Kidney tubule cell (primary cell): ENCODE measurements at regions not wholly inside any gene's neighbourhood (a gene's known extent, or its start where the extent isn't known, plus 50 kb on each side); places are given as distances from the start of the nearest gene placed in this dataset.
"Not testable (repeated sequence)": the region's sequence is repeated elsewhere in the genome, so short reads cannot be mapped to it uniquely, and the experiment has no call there.

ENCODE experiments used
- DNase-seq: peaks from one replicate; pipeline ENCODE4 v3.0.0-alpha.2; 2018; ENCODE audit warnings: low spot score

DNA sequence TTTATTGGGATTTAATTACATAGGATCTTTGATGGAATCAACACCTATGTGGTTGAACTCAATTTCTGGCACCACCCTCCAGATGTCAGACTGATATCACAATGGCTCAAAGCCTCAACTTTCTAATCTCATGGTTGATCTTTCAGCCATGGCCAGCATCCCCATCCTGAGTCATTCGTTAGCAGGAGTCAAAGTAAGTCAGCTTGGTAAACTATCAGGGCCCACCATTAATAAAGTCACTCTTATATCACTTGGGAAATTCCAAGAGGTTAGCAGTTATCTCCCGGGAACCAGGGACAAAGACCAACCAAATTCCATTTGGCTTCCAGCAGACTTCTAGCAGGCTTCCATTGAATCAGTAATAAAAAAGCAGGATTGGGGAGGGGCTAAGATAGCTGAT lies 50.7 kb upstream of the TNFSF4 start:
- peak; percentile 33 for DNase-seq

DNA sequence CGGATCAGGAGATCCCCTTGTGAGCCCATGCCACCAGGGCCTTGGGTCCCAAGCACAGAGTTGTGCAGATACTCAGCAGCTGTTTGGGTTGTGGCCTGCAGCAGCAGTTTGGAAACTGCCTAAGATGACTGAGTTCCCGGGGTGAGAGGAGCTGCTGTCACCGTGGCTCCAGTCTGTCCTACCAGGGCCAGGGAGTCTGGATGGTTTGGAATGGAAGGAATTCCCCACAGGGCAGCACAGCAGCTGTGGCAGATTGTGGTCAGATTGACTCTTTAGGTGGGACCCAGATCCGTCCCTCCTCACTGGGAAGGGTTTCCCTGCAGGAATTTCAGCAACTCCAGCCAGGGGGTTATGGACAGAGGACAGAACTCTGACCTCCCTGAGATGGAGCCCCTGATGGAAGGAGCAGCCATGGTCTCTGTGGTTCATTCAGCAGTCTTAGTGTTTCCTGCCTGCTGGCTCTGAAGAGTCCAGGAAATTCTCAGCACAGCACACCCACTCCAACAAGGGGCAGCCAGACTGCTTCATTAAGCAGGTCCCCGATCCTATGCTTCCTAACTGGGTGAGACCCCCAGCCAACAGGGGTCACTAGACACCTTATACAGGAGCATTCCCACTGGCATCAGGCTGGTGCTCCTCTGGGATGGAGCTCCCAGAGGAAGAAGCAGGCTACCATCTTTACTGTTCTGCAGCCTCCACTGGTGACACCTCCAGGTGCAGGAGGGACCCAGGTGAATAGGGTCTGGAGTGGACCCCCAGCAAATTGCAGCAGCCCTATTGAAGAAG lies 51.5 kb upstream of the TNFSF4 start:
- DNase-seq = peak; percentile 3

DNA sequence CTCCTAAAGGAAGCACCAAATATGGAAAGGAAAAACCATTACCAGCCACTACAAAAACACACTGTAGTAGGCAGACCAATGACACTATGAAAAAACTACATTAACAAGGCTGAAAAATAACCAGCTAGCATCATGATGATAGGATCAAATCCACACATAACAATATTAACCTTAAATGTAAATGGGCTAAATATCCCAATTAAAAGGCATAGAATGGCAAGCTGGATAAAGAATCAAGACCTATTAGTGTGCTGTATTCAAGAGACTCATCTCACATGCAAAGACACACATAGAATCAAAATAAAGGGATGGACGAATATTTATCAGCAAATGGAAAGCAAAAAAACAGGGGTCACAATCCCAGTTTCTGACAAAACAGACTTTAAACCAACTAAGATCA lies 53.2 kb upstream of the TNFSF4 start:
- not testable (repeated sequence) for DNase-seq

DNA sequence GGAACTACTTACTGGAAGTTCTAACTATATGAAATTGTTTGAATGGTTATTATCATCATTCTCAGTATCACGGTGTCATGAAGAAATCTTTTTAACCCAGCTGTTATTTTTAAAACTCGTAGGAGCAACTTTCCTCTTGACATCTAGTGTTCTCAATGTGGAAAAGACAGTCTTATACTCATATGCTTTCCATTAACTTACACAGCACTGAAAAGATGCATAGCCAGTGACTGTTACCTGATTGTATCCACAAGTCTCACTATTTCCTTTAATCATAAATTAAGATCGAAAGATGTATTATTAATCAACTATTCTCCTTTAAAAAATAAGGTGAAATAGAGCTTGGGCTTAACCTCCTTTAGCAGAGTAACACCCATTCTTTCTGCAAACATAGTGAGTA lies 59.7 kb upstream of the TNFSF4 start:
- no peak for DNase-seq

DNA sequence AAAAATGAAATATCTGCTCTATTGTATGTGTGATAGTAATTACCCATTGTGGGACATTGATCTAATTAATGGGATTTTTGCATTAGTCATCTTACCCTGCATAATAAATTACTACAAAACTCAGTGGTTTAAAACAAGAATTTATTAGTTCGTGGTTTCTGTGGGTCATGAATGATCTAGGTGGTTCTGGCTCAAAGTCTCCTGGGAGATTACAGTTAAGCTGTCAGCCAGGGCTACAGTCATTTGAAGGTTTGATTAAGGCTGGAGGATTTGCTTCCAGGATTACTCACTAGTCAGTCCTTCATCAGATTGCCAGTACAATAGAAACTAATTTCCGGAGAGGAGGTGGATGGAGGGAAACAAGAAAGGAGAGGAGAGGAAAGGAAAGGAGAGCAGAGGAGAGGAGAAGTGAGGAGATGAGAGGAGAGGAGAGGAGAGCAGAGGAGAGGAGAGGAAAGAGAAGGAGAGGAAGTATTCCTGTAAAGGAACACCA lies 60.4 kb upstream of the TNFSF4 start:
- peak; percentile 66 for DNase-seq

DNA sequence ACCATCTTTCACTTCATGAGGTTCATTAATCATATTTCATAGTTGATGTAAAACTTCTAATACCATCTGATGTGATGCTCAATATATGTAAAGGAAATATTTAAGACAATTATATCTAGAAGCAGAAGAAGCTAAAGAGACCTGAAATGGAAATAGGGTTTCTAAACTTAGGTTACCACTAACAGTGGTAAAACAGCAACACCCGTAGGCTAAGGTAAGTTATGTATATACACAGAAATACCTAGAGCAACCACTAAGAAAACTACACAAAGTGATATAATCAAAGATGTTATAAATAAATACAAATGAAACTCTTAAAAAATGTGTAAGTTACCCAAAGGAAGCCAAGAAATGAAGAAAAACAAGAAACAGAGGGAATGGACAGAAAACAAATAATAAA lies 61.1 kb upstream of the TNFSF4 start:
- no peak for DNase-seq

DNA sequence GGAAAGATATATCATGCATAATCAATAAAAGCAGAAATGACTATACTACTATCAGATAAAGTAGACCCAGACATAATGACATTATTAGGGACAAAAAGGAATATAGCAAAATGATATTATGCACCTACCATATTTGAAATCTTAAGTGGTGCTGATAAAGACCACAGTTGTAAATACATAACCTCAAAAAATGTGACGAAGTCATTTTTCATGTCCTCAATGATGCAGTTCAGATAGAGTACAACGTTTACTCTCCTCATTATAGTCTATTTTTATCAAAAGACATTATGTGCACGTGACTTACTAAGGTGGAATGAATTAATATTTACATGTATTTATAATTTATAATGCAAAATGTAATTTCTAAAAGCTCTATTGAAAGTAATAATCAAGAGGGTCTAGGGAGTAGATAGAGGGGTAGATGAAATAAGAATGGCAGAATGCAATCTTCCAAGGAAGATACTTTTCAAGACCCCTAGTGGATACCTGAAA lies 61.7 kb upstream of the TNFSF4 start:
- DNase-seq = no peak

DNA sequence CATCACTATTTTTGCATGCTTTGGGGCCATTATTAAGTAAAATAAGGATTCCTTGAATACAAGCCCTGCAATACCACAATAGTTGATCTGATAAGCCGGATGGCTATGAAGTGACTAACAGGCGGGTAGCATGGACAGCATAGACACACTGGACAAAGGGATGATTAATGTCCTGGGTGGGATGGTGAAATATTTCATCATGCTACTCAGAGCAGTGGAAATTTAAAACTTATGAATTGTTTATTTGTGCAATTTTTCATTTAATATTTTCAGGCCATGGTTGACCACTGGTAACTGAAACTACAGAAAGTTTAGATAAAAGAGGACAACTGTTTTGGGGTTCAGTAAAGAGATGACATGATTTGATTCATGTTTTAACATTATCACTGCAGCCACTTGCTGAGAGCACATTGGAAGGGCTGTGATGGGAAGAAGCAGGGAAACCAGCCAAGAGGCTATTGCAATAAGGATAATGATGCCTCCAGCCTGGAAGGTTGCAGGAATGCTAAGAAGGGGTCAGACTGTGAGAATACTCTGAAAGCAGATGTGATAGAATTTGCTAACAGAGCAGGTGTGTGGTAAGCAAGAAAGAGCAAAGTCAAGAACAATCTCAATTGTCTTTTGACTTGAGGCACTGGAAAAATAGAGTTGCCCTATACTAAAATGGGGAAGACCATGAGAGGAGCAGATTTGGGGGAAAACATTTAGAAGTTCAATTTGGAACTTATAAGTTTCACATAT lies 62.5 kb upstream of the TNFSF4 start:
- DNase-seq = peak; percentile 65

DNA sequence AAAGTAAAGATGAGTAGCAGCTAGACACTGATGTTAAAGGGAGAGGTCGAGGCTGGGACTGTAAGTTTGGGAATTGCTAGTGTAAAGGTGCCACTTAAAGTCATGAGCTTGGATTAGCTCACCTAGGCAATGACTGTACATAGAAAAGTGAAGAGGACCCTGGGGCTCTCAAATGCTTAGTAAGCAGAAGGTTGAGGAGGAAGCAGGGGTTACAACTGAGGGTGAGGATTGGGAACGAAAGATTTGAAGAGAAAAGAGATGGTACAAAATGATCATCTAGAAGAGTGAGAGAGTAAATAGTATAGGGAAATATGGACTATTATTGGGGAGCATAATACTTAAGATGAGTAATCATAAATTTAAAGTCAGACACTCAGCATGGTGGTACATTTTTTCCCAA lies 63.1 kb upstream of the TNFSF4 start:
- no peak for DNase-seq

DNA sequence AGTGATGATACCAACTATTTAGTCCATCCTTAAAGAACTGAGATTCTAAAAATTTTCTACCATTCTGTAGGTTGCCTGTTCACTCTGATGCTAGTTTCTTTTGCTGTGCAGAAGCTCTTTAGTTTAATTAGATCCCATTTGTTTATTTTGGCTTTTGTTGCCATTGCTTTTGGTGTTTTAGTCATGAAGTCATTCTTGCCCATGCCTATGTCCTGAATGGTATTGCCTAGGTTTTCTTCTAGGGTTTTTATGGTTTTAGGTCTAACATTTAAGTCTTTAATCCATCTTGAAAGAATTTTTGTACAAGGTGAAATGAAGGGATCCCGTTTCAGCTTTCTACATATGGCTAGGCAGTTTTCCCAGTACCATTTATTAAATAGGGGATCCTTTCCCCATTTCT lies 63.9 kb upstream of the TNFSF4 start:
- DNase-seq = not testable (repeated sequence)

DNA sequence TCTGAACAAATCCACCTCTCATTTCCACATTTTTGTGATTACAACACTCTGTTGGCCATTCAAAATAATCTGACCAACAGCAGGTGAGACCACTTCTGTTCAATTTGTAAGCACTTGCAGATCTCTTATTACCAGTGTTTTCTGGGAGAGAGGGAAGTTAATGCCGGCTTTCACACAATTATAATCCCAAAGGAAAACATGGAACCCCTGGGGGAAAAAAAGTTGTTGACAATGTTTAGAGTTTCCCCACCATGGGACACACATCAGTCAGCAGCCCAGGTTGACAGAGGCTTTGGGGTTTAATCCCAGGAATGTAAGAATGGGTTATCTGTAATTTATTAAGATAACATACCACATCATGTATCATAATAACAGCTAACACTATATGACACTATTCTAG lies 68.4 kb upstream of the TNFSF4 start:
- DNase-seq = no peak

DNA sequence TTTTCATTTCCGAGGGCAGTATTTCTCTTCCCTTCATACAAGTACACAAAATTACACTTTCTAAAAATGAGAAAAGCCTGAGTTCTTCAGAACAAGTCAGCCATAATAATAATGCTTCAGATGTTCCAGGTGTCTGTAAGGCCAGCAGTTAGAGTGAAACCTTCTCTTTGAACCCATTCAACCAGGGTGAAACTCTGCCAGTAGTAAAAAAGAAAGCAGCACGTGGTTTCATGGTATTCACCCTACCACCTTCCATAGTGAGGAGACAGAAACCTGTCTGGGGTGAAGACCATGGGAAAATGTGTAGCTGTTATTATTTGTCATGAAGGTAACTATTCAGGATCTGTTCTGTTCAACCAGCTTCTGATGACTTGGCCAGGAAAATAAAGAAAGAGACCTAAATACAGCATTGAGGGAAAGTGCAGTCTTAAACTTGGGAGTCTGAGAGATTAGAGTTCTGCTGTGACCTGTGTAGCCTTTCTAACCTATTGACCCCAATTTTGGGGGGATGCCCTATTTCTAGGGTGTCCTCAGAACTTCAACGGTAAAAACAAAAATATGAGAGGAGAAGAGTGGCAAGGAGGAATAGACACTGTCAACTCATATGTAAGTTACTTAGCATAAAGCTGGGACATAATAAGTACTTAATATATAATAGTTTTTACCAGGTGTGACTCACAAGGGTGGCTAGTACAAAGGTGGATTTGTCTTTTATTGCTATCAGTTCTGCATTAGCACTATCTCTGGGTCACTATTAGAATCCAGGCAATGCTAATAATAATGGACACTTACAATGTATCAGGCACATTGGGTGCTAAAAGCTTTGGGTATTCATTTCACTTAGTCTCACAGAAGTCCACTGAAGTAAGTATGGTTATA lies 70.0 kb upstream of the TNFSF4 start:
- no peak for DNase-seq

DNA sequence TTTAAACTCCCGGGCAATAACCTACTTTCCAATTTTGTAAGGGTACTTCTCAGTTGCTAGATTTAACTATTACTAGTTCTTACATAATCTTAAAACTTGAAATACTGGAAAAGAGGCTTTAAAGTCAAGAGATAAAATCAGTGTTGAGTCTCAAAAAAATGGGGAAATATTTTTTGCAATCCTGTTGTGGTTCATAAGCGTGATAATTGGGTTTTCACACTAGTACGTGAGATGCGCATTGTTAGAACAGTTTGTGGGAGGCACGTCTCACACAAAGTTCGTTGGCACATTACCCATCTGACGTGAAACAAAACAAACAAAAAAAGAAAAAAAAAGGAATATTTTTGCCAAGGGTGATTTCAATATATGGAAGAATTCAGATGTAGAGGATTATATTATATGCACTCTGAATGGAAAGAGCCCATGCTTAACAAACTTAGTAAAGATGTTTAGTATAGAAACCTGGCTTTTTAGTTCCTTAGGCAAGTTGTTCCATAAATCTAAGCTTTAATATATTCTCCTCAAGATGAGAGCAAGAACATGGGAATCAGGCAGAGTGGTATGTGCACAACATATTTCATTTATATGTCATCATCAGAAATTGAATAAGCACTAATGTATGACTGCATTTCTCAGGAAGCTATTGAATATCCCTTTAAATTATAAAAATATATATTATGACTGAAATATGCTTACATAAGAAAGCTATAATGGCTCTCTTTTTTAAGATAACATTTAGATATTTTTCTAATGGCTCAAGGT lies 73.9 kb upstream of the TNFSF4 start:
- no peak for DNase-seq

DNA sequence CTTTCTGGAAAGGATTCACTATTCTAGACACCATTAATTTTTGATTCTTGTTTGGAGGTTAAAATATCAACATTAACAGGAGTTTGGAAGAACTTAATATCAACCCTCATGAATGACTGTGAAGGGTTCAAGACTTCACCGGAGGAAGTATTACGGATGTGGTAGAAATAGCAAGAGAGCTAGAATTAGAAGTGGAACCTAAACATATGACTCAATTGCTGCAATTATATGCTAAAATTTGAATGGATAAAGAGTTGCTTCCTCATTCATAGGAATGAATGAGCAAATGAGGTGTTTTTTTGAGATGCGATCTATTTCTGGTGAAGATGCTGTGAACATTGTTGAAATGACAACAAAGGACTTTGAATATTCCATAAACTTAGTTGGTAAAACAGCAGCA lies 77.9 kb upstream of the TNFSF4 start:
- no peak for DNase-seq

DNA sequence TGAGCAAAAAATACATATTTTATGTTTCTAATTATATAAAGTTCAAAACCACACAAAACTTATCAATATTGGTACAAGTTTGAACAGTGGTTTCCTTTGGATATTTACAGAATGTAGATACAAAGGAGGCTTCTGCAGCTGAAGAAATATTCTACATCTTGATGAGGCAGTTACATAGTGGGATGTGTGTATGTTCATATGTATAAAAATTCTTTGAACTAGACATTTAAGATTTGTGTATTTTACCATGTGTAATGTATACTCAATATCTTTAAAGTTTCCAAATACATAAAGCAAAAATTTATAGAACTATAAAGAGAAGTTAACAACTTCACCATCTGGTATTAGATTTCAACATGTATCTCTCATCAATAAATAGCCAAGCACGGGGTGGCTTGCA lies 80.7 kb upstream of the TNFSF4 start:
- DNase-seq = no peak

DNA sequence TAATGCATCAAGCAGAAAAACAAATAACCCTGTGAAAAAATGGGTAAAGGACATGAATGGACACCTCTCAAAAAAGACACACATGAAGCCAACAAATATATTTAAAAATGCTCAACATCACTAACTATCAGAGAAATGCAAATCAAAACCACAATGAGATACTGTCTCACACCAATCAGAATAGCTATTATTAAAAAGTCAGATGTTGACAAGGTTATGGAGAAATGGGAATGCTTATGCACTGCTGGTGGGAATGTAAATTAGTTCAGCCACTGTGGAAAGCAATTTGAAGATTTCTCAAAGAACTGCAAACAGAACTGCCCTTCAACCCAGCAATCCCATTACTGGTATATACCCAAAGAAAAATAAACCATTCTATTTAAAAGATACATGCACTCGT lies 86.6 kb upstream of the TNFSF4 start:
- no peak for DNase-seq

DNA sequence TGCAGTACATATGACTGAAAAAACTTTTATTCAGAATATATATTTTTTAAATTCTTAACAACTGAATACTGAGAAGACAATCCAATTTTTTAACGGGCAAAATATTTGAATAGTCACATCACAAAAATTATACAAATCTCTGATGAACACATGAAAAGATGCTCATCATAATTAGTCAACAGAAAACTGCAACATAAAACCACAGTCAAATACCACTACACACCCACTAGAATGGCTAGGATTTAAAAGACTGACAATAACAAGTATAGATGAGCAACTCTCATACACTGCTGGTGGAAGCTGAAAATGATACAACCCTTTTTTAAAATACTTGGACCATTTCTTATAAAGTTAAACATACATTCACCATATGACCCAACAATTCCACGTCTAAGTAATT lies 87.7 kb upstream of the TNFSF4 start:
- DNase-seq = no peak

DNA sequence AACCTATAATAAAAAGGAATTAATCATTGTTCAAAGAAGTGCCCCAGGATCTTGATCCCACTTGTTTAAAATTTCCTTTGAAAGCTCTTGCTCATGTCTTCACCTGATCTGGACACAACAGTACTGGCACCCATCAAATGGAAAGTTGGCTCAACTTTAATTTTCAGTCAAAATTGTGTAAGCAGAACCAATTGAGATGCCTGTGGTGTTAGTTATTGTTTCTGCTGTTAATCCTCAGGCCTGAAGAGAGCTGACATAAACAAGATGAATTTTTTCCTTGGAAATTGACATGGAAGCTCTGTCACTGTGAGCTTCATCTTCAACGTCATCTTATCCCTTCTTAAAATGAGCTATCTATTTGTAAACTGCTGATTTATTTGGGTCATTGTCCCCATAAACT lies 88.3 kb upstream of the TNFSF4 start:
- DNase-seq = no peak

DNA sequence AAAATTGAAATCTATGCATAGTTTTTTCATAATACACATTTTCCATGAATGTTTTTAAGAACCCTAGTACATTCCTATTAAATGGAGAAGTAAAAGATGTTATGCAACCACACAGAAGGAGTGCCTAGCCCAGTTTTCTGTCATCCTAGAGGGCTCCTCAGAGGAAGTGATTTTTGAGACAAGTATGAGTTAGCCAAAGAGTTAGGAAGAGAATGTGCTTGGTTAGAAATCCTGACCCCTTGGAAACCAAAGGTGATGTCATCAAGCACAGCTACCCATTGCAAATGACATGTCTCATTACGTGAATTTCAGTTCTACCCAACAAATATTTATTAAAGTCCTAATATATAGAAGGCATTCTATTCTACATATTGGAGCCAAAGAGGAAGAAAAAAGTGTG lies 88.9 kb upstream of the TNFSF4 start:
- DNase-seq = peak; percentile 10

DNA sequence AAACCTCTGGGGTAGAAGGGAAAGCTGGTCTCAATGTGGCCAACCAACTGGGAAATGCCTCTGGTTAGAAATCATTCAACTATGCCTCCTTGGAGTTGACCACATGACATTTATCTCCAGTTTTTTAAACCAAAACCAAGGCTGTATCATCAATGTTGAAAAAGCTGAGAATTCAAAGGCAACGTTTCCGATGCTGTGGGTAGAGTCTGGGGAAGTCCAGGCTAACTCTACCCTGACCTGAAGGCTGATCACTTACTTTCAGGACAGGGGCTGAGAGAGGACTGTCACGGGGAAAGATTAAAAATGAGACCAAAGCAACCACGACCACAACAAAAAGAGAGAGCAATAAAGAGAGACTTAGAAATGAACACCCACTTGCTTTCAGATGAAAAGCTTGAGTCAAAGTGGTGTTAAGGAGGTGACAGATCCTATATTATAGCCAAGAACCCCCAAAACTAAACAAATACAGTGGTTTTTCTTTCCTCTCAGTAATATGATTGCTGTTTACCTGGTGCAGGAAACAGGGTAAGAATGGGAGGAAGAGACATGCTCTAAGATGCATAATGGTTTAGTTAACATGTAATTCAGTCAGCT lies 90.8 kb upstream of the TNFSF4 start:
- DNase-seq = no peak
